K562 (cell line): ENCODE measurements at regions not wholly inside any gene's neighbourhood (a gene's known extent, or its start where the extent isn't known, plus 50 kb on each side); places are given as distances from the start of the nearest gene placed in this dataset.

ENCODE experiments used
- ATAC-seq: fragments of 200-7000 bp; cut with Tn5 transposase; 3 replicates; pipeline ENCODE4 v1.9.1; 2020; ENCODE audit warnings: moderate library complexity
- BruUV-seq: library from RNA; stranded (reverse); fragments of 400-500 nt; replicated peaks from 2 replicates; lab custom pipeline; 2021; lab: Mats Ljungman, UMichigan
- CTCF ChIA-PET: fragments of 300-600 bp; formaldehyde crosslinking; extraction: SDS; loops from one replicate; lab custom pipeline; 2021; ENCODE audit warnings: low intra/inter-chr PET ratio; lab: Yijun Ruan, JAX
- POLR2A ChIA-PET: fragments of 300-600, 350-650 bp; sonication (Branson Sonifier 250); formaldehyde crosslinking; extraction: SDS; loops from one replicate; lab custom pipeline; 2021; ENCODE audit warnings: antibody characterized with exemption, inconsistent platforms; lab: Yijun Ruan, JAX
- DNase-seq, 4 experiments: peaks; one replicate each; pipeline versions ENCODE4 v3.0.0 to v3.0.0-alpha.2; 2011 to 2018; ENCODE audit warnings: low spot score in 3 of 4, mixed read lengths in 3 of 4; ENCODE audit errors: extremely low read depth in 1 of 4
- FAIRE-seq: peaks from 2 replicates; lab custom pipeline; 2011; peaks lifted over from hg19 to GRCh38; lab: Jason Lieb, UNC
- H2AFZ ChIP-seq: 2 replicates; pipeline ENCODE4 v1.6.0; 2011; ENCODE audit warnings: low read depth, low read length, control low read depth, inconsistent platforms
- H3K27ac ChIP-seq: fragments of 200-600 bp; 3 replicates; pipeline ENCODE4 v1.8.0; 2011; ENCODE audit warnings: low read depth, mild to moderate bottlenecking, control low read depth, inconsistent platforms, low read length, moderate library complexity, mixed read lengths; ENCODE audit errors: extremely low read depth
- H3K27me3 ChIP-seq, 2 experiments: fragments of 300-600 bp in 1 of 2; 2 replicates in 1 of 2; 3 replicates in 1 of 2; pipeline versions ENCODE4 v1.6.0 to v1.8.0; 2011; ENCODE audit warnings: inconsistent platforms in 2 of 2, low read length in 2 of 2, mild to moderate bottlenecking in 1 of 2, mixed read lengths in 1 of 2, moderate library complexity in 1 of 2; ENCODE audit not compliant: control insufficient read depth in 2 of 2, insufficient read depth in 2 of 2
- H3K36me3 ChIP-seq: fragments of 300-600 bp; 3 replicates; pipeline ENCODE4 v1.8.0; 2011; ENCODE audit warnings: mild to moderate bottlenecking, low read length, inconsistent platforms; ENCODE audit not compliant: control insufficient read depth, insufficient read depth
- H3K4me1 ChIP-seq, 2 experiments: fragments of 200-600 bp in 1 of 2; replicated peaks in 1 of 2; 2 replicates in 1 of 2; 3 replicates in 1 of 2; pipeline versions ENCODE4 v1.5.1 to v1.8.0; 2011; ENCODE audit warnings: inconsistent platforms in 2 of 2, low read length in 2 of 2, mild to moderate bottlenecking in 1 of 2, mixed read lengths in 1 of 2, moderate library complexity in 1 of 2; ENCODE audit not compliant: control insufficient read depth in 2 of 2, insufficient read depth in 2 of 2
- H3K4me2 ChIP-seq: 2 replicates; pipeline ENCODE4 v1.6.1; 2011; ENCODE audit warnings: low read length, control low read depth, inconsistent platforms, mixed read lengths; ENCODE audit not compliant: insufficient read depth
- H3K4me3 ChIP-seq: fragments of 200-600 bp; sonication (generic), shearing (Covaris generic); 2 replicates; pipeline ENCODE4 v1.5.1; 2016; ENCODE audit warnings: control low read depth, inconsistent platforms
- H3K79me2 ChIP-seq: fragments of 200-600 bp; 3 replicates; pipeline ENCODE4 v1.8.0; 2011; ENCODE audit warnings: low read length, inconsistent platforms; ENCODE audit not compliant: control insufficient read depth, insufficient read depth
- H3K9ac ChIP-seq, 2 experiments: 2 replicates each; pipeline versions ENCODE4 v1.6.0 to v1.6.1; 2011; ENCODE audit warnings: low read depth in 2 of 2, low read length in 2 of 2, control low read depth in 1 of 2, inconsistent platforms in 1 of 2, mild to moderate bottlenecking in 1 of 2, mixed read lengths in 1 of 2; ENCODE audit not compliant: insufficient read depth in 1 of 2
- H3K9me1 ChIP-seq: one replicate; pipeline ENCODE4 v1.6.0; 2011; ENCODE audit warnings: inconsistent platforms, mild to moderate bottlenecking, low read length, moderate library complexity; ENCODE audit not compliant: control insufficient read depth, insufficient read depth
- H3K9me3 ChIP-seq: replicated peaks from 2 replicates; pipeline ENCODE4 v1.5.1; 2011; ENCODE audit warnings: low read depth, low read length, inconsistent platforms; ENCODE audit not compliant: control insufficient read depth, insufficient read depth
- H4K20me1 ChIP-seq: replicated peaks from 2 replicates; pipeline ENCODE4 v1.6.1; 2011; ENCODE audit warnings: low read length, inconsistent platforms, mixed read lengths; ENCODE audit not compliant: control insufficient read depth, insufficient read depth
- MCM7 ChIP-seq, 2 experiments: fragments of 450-650 bp; IDR thresholded peaks; 2 replicates each; pipeline ENCODE4 v1.6.1; 2016 to 2018
- SAFB ChIP-seq: fragments of 200-400 bp; formaldehyde crosslinking; IDR thresholded peaks from 2 replicates; pipeline ENCODE4 v1.6.1; 2017; ENCODE audit warnings: low read depth, low read length, borderline replicate concordance
- WGBS: fragments of 100-300 bp; shearing (Covaris generic); methylation state at CpG from one replicate; pipeline ENCODE4 v1.1.6; 2016; ENCODE audit warnings: low coverage, mixed read lengths; ENCODE audit not compliant: insufficient coverage; ENCODE audit errors: missing lambda C conversion rate; 5-methylcytosine and 5-hydroxymethylcytosine counted together
- in situ Hi-C: fragments of 300-500 bp; cut with MboI; formaldehyde crosslinking; loops from 4 replicates; pipeline ENCODE4 v1.15.0; 2018; ENCODE audit warnings: inconsistent platforms, mixed read lengths
- intact Hi-C: fragments of 100-400 bp; cut with micrococcal nuclease; formaldehyde crosslinking; loops from 2 replicates; pipeline ENCODE4 v1.14.2; 2022
- TF ChIP-seq, protein P1 (sequence below): fragments of 250-450 bp; sonication (Bioruptor Pico); IDR thresholded peaks from 2 replicates; pipeline ENCODE4 v1.5.0; 2021; ENCODE audit warnings: mild to moderate bottlenecking, borderline replicate concordance
- TF ChIP-seq, protein P2 (sequence below): fragments of 200-400 bp; formaldehyde crosslinking; IDR thresholded peaks from 2 replicates; pipeline ENCODE4 v1.6.1; 2017; ENCODE audit warnings: mild to moderate bottlenecking, low read depth, low read length, moderate library complexity
- TF ChIP-seq, protein P3 (sequence below): fragments of 250-450 bp; sonication (Bioruptor Pico); IDR thresholded peaks from 2 replicates; pipeline ENCODE4 v1.5.1; 2021; ENCODE audit warnings: mild to moderate bottlenecking

DNA sequence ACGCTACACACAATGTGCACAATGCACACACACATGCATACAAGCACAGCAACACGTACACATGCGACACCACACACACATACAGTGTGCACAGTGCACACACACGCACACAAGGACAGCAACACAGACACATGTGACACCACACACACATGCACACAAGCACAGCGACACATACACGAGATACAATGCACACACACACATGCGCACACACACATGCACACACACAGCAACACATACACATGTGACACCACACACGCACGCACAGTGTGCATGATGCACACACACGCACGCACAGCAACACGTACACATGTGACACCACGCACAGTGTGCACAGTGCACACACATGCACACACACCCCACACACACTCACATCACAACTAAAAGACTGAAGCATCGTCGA is 327.3 kb downstream of the THBS2 start:
- ChIA-PET POLR2A (no interaction called here), CTCF (no interaction called here)
- no peak overlapping the region for H3K4me3 ChIP-seq
- no peaks in the 10 kb centered on the region for H3K4me1 ChIP-seq
- no peaks in the 10 kb centered on the region for H3K9me1 ChIP-seq
- H3K27ac ChIP-seq: no peak overlapping the region
- intact Hi-C loops (no loop called here), in situ Hi-C loops (no loop called here)
- no peak overlapping the region for H3K9ac ChIP-seq
- BruUV-seq: no TSS peak
- H3K27me3 ChIP-seq: peaks cover 19 to 44% of the 10 kb centered on the region in 2 experiments; a peak in 4 of 5 replicates
- H4K20me1 ChIP-seq: no peaks in the 10 kb centered on the region
- H2AFZ ChIP-seq: no peak overlapping the region
- no peak overlapping the region for H3K4me2 ChIP-seq
- no peak for DNase-seq
- no peaks in the 10 kb centered on the region for H3K9me3 ChIP-seq
- no peak for ATAC-seq
- no peaks in the 10 kb centered on the region for H3K79me2 ChIP-seq
- 0% methylated on average over 15 of the region's 15 CpGs for WGBS
- TF ChIP-seq, protein P1, sequence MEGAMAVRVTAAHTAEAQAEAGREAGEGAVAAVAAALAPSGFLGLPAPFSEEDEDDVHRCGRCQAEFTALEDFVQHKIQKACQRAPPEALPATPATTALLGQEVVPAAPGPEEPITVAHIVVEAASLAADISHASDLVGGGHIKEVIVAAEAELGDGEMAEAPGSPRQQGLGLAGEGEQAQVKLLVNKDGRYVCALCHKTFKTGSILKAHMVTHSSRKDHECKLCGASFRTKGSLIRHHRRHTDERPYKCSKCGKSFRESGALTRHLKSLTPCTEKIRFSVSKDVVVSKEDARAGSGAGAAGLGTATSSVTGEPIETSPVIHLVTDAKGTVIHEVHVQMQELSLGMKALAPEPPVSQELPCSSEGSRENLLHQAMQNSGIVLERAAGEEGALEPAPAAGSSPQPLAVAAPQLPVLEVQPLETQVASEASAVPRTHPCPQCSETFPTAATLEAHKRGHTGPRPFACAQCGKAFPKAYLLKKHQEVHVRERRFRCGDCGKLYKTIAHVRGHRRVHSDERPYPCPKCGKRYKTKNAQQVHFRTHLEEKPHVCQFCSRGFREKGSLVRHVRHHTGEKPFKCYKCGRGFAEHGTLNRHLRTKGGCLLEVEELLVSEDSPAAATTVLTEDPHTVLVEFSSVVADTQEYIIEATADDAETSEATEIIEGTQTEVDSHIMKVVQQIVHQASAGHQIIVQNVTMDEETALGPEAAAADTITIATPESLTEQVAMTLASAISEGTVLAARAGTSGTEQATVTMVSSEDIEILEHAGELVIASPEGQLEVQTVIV (CRISPR knock-in tag): no peak
- TF ChIP-seq, all 486 proteins: peak for 0
- no peak for FAIRE-seq
- no peaks in the 10 kb centered on the region for H3K36me3 ChIP-seq

DNA sequence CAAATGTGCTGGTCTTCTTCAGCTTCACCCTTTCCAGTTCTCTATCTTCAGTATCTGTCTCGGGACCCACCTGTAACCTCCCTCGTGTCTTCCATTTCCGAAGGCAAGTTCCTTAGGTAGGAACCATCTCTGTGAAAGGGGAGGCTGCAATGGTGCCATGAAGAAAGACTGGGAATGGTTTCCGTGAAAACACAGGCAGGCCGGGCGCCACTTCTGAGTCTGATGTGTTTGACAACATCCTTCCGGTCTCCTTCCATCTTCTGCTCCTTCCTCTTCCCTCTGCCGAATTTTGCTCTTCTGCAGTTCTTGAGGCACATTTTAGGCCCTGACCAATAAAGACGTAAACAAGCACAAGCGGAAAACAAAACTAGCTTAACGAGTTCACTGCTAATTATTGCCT is 328.0 kb downstream of the THBS2 start:
- H4K20me1 ChIP-seq: 0 out of 2 replicates have a peak, but pooled peaks cover 3% of the 10 kb centered on the region
- no peak for DNase-seq
- H3K9ac ChIP-seq: no peak overlapping the region
- intact Hi-C loops (no loop called here), in situ Hi-C loops (no loop called here)
- 1% methylated on average over 11 of the region's 11 CpGs for WGBS
- ChIA-PET POLR2A (no interaction called here), CTCF (no interaction called here)
- H3K9me3 ChIP-seq: no peaks in the 10 kb centered on the region
- no peak for FAIRE-seq
- BruUV-seq: no TSS peak
- ATAC-seq: no peak
- H3K4me2 ChIP-seq: no peak overlapping the region
- H3K27me3 ChIP-seq: peaks cover 19 to 45% of the 10 kb centered on the region in 2 experiments; a peak in 4 of 5 replicates
- H3K36me3 ChIP-seq: no peaks in the 10 kb centered on the region
- no peak overlapping the region for H3K4me3 ChIP-seq
- H3K4me1 ChIP-seq: no peaks in the 10 kb centered on the region
- no peaks in the 10 kb centered on the region for H3K79me2 ChIP-seq
- no peak overlapping the region for H3K27ac ChIP-seq
- no peaks in the 10 kb centered on the region for H3K9me1 ChIP-seq
- no peak overlapping the region for H2AFZ ChIP-seq
- TF ChIP-seq, protein P2, sequence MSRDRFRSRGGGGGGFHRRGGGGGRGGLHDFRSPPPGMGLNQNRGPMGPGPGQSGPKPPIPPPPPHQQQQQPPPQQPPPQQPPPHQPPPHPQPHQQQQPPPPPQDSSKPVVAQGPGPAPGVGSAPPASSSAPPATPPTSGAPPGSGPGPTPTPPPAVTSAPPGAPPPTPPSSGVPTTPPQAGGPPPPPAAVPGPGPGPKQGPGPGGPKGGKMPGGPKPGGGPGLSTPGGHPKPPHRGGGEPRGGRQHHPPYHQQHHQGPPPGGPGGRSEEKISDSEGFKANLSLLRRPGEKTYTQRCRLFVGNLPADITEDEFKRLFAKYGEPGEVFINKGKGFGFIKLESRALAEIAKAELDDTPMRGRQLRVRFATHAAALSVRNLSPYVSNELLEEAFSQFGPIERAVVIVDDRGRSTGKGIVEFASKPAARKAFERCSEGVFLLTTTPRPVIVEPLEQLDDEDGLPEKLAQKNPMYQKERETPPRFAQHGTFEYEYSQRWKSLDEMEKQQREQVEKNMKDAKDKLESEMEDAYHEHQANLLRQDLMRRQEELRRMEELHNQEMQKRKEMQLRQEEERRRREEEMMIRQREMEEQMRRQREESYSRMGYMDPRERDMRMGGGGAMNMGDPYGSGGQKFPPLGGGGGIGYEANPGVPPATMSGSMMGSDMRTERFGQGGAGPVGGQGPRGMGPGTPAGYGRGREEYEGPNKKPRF: no peak
- TF ChIP-seq MCM7 (IDR thresholded peaks at IDR 0.05): no peak
- TF ChIP-seq, protein P3, sequence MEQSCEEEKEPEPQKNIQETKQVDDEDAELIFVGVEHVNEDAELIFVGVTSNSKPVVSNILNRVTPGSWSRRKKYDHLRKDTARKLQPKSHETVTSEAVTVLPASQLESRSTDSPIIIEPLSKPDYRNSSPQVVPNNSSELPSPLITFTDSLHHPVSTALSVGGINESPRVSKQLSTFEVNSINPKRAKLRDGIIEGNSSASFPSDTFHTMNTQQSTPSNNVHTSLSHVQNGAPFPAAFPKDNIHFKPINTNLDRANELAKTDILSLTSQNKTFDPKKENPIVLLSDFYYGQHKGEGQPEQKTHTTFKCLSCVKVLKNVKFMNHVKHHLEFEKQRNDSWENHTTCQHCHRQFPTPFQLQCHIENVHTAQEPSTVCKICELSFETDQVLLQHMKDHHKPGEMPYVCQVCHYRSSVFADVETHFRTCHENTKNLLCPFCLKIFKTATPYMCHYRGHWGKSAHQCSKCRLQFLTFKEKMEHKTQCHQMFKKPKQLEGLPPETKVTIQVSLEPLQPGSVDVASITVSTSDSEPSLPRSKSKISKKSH (CRISPR knock-in tag): no peak
- no peak for TF ChIP-seq SAFB
